ENCODE measurements at regions not wholly inside any gene's neighbourhood (a gene's known extent, or its start where the extent isn't known, plus 50 kb on each side); places are given as distances from the start of the nearest gene placed in this dataset.
"Not testable (repeated sequence)": the region's sequence is repeated elsewhere in the genome, so short reads cannot be mapped to it uniquely, and the experiment has no call there.

GRCh38 chr10:78645169-78645686 is 423.5 kb upstream of the ZMIZ1 start:
- DNase-seq (ENCODE audit: low read depth in 2 of 3, low spot score in 2 of 3) = no peak

GRCh38 chr10:78645975-78646374 is 422.8 kb upstream of the ZMIZ1 start:
- no peak for DNase-seq (ENCODE audit: low read depth in 2 of 3, low spot score in 2 of 3)

GRCh38 chr10:78648256-78648860 is 420.4 kb upstream of the ZMIZ1 start:
- DNase-seq (ENCODE audit: low read depth in 2 of 3, low spot score in 2 of 3) = no peak

- DNase-seq (ENCODE audit: low read depth in 2 of 3, low spot score in 2 of 3) = no peak
Observed at GRCh38 chr10:78649429-78649828, 419.3 kb upstream of the ZMIZ1 start.

GRCh38 chr10:78650122-78650521 is 418.6 kb upstream of the ZMIZ1 start:
- DNase-seq (ENCODE audit: low read depth in 2 of 3, low spot score in 2 of 3) = no peak

- no peak for DNase-seq (ENCODE audit: low read depth in 2 of 3, low spot score in 2 of 3)
Observed at GRCh38 chr10:78651287-78651686, 417.5 kb upstream of the ZMIZ1 start.

- DNase-seq (ENCODE audit: low read depth in 2 of 3, low spot score in 2 of 3) = no peak
Observed at GRCh38 chr10:78653555-78653954, 415.2 kb upstream of the ZMIZ1 start.

- DNase-seq (ENCODE audit: low read depth in 2 of 3, low spot score in 2 of 3) = no peak
Observed at GRCh38 chr10:78654047-78654590, 414.6 kb upstream of the ZMIZ1 start.

GRCh38 chr10:78655979-78656378 is 412.8 kb upstream of the ZMIZ1 start:
- no peak for DNase-seq (ENCODE audit: low read depth in 2 of 3, low spot score in 2 of 3)

GRCh38 chr10:78656417-78657162 is 412.2 kb upstream of the ZMIZ1 start:
- DNase-seq (ENCODE audit: low read depth in 2 of 3, low spot score in 2 of 3) = no peak

- DNase-seq (ENCODE audit: low read depth in 2 of 3, low spot score in 2 of 3) = peak; percentile 4 to 85 (median 58)
Observed at GRCh38 chr10:78657163-78657861, 411.5 kb upstream of the ZMIZ1 start.

- no peak for DNase-seq (ENCODE audit: low read depth in 2 of 3, low spot score in 2 of 3)
Observed at GRCh38 chr10:78657862-78658165, 411.0 kb upstream of the ZMIZ1 start.

- no peak for DNase-seq (ENCODE audit: low read depth in 2 of 3, low spot score in 2 of 3)
Observed at GRCh38 chr10:78658645-78659597, 409.8 kb upstream of the ZMIZ1 start.

GRCh38 chr10:78659598-78659967 is 409.2 kb upstream of the ZMIZ1 start:
- no peak for DNase-seq (ENCODE audit: low read depth in 2 of 3, low spot score in 2 of 3)

- DNase-seq (ENCODE audit: low read depth in 2 of 3, low spot score in 2 of 3) = no peak
Observed at GRCh38 chr10:78660446-78661106, 408.2 kb upstream of the ZMIZ1 start.

GRCh38 chr10:78663721-78664120 is 405.0 kb upstream of the ZMIZ1 start:
- no peak for DNase-seq (ENCODE audit: low read depth in 2 of 3, low spot score in 2 of 3)

GRCh38 chr10:78664929-78665553 is 403.7 kb upstream of the ZMIZ1 start:
- peak in 2 of 3 donors; percentile 7 to 12 for DNase-seq (ENCODE audit: low read depth in 2 of 3, low spot score in 2 of 3)

- no peak for DNase-seq (ENCODE audit: low read depth in 2 of 3, low spot score in 2 of 3)
Observed at GRCh38 chr10:78672918-78673317, 395.8 kb upstream of the ZMIZ1 start.

GRCh38 chr10:78681141-78681540 is 387.6 kb upstream of the ZMIZ1 start:
- DNase-seq (ENCODE audit: low read depth in 2 of 3, low spot score in 2 of 3) = not testable (repeated sequence)

Data from hematopoietic multipotent progenitor cell (in vitro differentiated cells).